ENCODE measurements at regions not wholly inside any gene's neighbourhood (a gene's known extent, or its start where the extent isn't known, plus 50 kb on each side); places are given as distances from the start of the nearest gene placed in this dataset.
"Not testable (repeated sequence)": the region's sequence is repeated elsewhere in the genome, so short reads cannot be mapped to it uniquely, and the experiment has no call there.

DNA sequence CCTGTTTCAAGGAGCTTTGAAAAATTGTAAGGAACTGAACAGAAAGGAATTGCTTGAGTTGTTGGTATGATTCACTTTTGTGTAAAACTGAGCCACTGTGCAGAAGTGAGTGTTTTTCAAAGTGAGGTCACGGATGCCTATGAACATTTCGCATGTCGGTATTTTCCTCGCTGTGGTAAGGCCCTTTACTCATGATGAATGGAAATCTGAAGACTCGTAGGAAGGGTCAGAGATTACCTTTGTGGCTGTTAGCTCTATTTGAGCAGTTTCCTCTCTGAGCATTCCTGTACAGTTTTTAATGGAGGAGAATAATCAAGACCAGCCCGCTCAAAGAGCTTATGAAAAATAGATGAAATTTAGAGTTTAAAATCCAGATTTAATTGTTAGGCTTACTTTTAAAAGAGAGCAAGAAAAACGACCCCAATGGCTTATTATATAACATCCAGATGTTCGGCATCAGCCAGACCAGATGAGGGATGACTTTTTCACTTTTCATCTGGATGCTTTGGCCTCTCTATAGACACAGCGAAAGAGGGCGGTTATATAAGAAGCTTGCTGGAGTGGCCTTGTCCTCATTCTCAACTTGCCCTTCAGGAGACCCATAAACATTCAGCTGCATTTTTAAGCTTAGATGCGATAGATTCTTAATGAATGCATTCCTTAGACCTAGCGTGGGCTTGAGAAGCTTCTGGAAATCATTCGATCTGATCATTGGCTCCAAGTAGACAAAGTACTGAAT is 99.5 kb downstream of the CD83 start:
- FAIRE-seq, result no peak
- no peak for DNase-seq (ENCODE audit: extremely low spot score, insufficient read length, low read depth)

DNA sequence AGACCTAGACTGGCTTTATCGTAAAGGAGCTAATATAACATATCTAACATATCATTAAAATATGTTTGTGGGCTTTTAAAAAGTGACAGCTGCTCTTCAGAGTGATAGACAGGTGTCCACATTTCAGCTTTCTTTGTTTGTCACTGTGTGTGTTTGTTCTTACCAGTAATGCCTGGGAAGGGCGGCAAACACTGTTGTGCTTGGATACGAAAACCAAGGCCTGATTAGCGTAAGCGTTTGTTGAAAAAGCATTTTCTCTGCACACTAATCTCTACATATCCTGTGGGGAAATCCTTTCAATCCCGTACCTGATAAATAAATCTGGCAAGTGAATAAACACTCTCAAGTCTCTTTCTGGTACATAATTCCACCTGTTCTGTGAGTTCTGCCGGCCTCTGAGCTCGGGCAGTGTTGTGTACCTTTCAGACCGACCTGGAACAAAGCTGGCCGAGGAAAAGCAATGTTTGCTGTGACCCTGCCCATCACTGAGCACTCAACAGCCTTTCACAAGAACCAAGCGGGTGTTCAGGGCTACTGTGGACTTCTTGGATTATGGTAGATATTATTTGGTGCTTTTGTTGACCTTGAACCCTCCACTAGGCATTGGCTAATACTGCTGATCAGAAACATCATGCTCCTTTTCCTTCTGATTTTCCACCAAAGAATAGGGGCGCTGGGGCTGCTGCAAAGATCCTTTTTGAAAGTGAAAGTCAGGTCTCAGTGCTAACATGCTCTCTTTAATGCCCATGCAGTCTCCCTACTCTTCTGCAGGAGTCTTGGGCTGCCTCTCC is 100.4 kb downstream of the CD83 start:
- FAIRE-seq (no peak), DNase-seq (ENCODE audit: extremely low spot score, insufficient read length, low read depth) (no peak)

DNA sequence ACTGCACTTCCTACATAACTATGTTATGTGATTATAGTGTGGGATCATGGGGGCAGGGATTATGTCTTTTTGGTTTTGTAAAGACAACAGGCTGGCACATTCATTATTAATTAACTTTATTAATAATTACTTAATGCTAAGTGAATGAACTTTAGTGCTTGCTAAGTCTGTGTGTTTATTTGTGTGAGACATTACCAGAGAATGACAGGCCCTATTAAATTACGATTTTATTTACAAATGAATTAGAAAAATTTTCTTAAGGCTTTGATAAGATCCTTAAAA is 100.9 kb downstream of the CD83 start:
- DNase-seq (ENCODE audit: extremely low spot score, insufficient read length, low read depth), result no peak
- no peak for FAIRE-seq

DNA sequence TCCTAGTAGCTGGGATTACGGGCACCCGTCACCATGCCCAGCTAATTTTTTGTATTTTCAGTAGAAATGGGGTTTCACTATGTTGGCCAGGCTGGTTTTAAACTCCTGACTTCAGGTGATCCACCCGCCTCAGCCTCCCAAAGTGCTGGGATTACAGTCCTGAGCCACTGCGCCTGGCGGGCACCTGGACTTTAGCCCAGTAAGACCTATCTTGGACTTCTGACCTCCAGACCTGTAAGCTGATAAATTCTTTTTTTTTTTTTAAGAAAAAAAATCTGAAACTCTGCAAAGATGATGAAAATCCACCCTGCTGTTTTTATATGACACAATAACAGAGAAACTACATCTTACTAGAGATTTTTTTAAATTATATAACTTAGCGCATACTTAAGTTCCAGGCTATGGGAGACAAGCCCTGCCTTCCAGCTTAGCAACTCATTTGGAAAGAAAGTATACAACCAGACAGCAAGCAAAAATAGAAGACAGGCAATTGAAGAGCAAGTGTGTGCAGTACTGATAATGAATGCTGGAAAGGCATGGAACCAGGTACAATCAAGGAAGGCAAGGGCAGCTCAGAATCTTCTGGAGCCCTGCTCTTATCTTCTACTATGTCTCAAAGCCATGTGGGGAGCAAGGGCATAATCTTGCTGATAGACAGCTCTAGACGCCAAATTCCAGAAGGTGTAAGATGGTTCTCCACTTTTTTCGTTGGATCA is 104.2 kb downstream of the CD83 start:
- FAIRE-seq (no peak), DNase-seq (ENCODE audit: extremely low spot score, insufficient read length, low read depth) (no peak)

DNA sequence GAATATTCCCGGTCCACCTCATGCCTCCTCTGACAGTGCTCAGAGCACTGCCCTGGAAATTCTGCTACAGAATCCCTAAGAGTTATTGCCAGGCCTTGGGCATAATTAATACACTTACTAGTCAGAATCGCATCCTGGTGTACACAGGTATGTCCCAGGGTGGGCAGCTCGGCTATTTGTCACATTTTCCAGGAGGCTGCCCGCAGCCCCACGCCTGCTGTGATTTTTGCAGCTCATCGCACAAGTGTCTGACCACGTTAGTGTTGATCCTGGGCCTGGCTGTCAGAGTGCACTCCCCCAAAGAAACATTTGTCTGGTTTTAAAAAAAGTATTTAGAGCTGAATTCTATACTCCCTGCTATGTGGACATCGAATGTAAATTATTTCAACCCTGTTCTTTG is 105.4 kb downstream of the CD83 start:
- FAIRE-seq, result no peak

DNA sequence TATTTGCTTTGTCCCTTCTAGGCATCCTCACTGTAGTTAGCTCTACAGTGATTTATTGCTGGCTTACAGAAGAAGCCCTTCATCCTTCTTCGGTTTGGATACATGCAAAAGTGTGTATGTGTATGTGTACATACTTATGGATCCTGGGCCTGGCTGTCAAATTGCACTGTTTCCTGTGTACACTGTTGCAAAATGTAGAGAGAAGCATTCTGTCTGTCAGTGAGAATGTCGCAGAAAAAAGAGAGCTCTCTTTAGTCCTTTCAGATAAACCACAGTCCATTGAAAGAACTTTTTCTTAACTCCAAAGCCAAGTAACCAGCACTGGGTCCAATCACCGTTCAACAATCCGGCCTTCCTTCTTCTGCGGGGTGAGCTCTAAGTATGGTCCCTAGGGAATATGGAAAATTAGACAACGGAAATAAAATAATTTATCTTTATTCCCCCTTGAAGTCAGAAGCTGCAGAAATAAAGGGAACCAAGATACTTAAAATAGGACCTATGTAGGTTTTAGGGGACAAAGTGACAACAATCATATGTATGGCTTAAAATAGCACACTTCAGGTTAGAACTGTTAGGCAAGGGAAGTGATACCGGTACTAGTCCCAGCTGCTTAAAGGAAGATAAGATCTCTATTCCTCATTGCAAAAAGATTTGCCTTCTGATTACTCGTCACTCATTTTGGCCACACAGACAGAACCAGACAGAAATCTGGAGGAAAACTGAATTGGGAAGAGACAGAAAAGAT is 107.0 kb downstream of the CD83 start:
- FAIRE-seq (no peak), DNase-seq (ENCODE audit: extremely low spot score, insufficient read length, low read depth) (no peak)

More for the DNA sequence above, 105.4 kb downstream of the CD83 start:
- DNase-seq (ENCODE audit: extremely low spot score, insufficient read length, low read depth), result no peak

DNA sequence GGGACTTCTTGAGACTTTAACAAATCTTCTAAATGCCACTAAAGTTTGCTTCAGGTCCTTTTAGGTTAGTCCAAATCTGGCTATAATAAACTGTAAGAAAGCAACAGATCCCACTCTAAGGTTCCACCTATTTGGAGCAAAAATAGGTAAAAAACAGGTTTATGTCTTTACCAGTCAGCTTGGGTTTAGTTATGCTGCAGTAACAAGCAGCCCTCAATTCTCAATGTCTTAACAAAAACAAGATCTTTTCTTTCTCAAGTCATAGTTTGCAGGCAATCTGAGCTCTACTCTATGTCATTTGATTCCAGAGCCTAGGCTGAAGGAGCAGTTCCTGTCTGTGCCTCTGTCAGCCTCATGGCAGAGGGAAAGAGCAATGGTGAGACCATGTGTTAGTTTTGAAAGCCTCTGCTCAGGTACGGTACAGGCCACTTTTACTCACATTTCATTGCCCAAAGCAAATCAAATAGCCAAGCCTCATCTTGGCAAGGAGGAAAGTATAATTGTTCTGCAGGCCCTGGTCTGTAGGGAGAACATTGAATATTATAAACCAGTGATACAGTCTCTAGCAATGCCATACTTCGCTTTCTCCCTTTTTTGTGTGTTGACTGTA is 108.6 kb downstream of the CD83 start:
- no peak for FAIRE-seq
- no peak for DNase-seq (ENCODE audit: extremely low spot score, insufficient read length, low read depth)

DNA sequence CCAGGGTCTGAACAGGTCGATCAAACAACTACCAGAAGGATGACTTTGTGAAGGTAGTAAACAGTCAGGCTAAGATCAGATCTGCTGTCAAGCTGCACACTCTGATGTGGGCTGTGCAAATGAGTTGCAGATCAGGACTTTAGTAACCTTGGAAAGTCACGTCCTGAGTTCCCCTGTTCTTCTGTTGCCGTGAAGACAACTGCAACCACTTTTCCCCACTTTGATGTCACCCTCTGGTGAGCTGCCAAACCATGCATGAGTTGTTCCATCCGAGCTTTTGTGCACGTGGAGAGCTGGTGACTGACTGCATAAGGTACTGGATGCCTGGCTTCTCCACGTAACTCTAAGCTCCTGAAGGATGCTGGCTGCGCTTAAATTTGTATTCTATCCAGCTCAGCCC is 111.0 kb downstream of the CD83 start:
- FAIRE-seq (no peak), DNase-seq (ENCODE audit: extremely low spot score, insufficient read length, low read depth) (no peak)

DNA sequence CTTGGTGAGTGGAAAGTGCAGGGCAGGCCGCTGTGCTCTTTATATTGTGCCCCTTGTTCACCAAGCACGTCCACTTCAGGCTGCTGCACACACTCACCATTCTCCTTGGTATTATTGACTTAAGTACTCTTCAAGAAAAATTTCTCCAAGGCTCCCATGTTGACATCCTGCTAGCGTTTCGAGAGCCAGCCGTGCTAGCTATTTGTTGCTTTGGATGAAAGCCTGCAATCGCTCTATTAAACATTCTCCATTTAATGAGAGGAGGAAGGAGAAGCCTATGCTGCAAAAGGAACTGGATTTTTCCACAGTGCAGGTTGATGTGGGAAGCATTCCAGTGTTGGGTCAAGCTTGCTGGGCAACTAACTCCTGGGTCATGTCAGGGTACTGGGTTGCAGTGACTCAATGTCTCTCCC is 113.5 kb downstream of the CD83 start:
- FAIRE-seq (no peak), DNase-seq (ENCODE audit: extremely low spot score, insufficient read length, low read depth) (no peak)

DNA sequence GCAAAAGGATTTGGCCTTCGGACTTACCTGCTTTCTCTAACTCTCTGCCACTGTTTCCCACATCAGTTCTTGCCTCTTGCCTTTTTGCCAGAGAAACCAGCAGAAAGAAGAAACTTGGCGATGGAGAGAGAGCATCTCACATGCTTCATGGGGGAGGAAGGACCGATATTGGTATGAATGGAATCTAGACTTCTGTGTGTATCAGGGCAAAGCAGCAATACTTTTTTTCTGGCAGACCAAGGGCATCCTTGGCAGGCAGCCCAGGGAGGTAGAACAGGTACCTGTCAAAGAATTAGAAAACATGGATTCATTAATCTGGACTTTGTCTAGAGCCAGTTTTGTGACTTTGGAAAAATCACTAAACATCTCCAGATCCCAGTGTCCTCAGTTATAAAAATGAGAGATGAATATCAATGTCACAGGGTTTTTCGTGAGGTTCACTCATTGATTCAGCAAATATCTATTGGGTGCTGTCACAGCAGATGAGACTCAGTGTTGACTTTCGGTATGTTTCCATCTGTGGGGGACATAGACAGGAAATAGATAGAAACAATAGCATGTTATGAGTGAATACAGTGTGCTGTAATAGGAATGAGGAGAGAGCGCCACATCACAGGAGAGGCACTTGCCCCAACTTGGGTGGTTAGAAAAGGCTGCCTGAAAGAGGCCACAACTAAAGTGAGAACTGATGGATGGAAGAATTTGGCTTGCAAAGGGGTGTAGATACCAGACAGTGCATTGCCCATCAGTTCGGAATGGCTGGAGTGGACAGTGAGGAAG is 114.1 kb downstream of the CD83 start:
- FAIRE-seq, result no peak
- DNase-seq (ENCODE audit: extremely low spot score, insufficient read length, low read depth), result no peak

DNA sequence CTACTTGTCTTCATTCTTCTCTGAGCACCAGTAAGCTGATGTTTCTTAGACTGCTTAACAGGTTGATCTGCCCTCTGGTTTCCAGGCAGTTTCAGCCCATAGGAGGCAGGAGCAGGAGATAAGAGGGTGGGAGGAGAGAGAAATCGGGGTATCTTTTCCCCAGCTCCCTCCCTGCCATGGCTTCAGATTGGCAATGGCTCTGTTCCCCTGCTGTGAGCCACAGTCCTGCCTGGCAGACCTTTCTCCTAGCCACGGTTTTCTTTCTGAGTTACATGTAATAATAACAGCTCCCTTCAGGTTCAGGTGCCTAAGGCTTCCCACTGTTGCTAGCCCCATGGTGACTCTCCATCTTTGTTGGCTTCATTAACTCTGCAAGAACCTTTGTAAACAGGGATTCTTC is 115.3 kb downstream of the CD83 start:
- FAIRE-seq (no peak), DNase-seq (ENCODE audit: extremely low spot score, insufficient read length, low read depth) (no peak)

DNA sequence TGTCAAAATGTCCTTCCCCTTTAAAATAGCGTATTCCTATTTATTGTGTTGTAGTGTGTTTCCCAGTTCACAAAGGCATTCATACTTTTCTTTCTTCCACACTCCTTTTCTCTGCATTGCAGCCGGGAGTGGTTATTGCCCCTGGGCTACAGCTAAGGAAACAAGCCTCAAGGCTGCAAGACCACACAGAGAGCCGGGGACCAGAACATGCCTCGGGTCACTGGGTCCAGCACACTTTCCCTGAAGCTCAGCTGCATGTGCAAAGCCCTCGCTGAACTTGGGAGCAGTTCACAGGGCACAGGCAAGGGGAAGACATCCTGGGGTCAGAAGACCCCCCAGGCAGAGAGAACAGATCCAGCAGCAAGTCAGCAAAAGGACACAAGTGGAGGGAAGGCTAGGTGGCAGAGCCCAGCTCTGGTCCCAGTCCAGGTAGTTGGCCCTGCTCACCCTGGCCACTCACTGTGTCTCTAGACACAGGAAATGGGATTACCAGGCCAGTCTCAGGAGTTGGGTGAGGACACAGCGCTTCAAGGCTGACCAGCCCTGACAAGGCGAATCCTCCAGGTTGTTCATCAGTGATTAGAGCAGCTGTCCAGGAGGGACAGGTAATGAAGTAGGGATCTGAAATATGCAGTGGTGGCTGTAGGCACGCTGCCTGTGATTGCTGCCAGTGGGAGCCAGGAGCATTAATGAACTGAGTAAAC is 118.2 kb downstream of the CD83 start:
- FAIRE-seq (no peak), DNase-seq (ENCODE audit: extremely low spot score, insufficient read length, low read depth) (no peak)

DNA sequence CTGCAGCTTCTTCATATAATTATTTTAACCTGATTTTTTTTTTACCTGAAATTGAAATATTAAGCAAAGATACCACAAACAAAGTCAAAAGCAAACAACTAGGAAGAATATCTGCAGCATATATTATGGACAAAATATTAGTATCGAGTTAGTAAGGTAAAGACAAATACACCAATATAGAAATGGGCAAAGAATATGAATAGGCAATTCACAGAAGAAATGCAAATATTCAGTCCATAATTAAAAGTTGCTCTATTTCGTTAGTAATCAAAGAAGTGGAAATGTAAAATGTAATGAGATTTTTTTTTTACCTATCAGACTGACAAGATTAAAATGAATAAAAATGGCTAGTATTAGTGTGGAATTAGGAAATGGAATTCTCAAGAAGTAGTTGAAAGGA is 121.5 kb downstream of the CD83 start:
- DNase-seq (ENCODE audit: extremely low spot score, insufficient read length, low read depth) (no peak), FAIRE-seq (no peak)

DNA sequence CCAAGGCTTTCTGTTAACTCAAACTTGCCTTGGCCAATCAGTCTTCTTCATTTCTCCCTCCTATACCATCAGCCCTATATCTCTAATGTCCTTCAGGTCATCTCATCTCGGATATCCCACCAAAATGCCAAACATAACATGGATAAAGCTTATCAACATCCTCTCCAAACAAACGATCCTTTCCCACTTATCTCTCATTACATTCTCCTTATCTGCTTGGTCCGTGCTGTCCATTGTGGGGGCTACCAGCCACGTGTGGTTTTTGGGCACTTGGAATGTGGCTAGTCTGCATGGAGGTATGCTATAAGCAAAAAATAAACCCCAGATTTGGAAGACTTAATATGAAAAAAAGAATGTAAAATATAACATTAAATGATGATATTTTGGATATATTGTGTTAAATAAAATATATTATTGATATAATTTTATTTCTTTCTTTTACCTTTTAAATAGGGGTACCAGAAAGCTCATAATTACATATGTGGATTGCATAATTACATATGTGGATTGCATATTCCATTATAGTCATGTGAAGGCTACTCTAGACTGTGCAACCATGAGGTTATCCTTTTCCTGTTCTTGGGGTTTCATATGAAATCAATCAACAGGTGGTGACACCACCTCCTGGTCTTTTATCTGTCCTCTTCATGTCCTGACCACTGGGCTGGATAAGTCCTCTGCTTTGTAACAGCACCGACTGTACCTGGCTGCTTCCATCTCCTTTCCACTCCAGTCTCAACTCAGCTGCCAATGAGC is 123.0 kb downstream of the CD83 start:
- DNase-seq (ENCODE audit: extremely low spot score, insufficient read length, low read depth) (no peak), FAIRE-seq (peak; percentile 42)

DNA sequence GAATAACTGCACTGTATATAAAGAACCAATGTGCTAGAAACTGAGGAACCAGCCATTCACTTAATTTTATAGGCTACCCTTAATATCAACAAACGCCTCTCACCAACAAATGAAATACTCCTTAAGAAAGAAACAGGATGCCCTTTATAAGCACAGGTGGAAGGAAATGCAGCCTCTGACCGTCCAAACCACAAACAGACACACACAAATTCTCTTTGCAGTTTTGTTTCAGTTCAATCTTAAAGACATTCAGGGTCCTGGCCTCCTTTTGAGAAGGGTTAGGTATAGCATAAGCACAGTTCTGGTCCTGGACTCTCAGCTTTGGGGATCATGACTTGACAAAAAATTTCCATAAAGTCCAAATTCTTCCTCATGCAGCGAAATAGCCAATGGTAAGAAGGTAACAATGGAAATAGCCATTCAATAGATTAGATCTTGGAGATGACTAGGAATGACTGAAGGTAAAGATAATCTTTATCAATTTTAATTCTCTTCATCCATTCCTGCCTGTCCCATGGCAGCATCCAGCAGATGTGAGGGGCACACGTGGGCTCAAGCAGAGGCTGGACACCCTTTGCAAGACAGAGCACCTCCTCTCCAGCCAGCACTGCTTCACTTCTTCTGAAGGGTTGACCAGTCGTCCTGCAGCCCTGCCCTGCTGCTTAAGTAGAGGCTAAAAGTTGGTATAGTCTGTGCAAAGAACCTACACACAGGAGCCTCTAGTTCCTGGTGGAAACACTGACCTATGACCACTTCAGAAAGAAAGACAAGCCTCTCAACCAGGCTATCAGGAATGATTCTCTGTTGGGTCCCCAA is 123.9 kb downstream of the CD83 start:
- peak; percentile 81 for FAIRE-seq
- DNase-seq (ENCODE audit: extremely low spot score, insufficient read length, low read depth), result no peak

DNA sequence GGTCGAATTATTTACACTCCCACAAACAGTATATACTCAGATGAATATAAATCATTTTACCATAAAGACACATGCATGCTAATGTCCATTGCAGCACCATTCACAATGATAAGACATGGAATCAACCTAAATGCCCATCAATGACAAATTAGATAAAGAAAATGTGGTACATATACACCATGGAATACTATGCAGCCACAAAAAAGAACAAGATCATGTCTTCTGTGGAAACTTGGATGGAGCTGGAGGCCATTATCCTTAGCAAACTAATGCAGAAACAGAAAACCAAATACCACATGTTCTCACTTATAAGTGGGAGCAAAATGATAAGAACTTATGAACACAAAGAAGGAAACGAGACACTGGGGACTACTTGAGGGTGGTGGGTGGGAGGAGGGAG is 125.3 kb downstream of the CD83 start:
- DNase-seq (ENCODE audit: extremely low spot score, insufficient read length, low read depth); FAIRE-seq: not testable (repeated sequence)

DNA sequence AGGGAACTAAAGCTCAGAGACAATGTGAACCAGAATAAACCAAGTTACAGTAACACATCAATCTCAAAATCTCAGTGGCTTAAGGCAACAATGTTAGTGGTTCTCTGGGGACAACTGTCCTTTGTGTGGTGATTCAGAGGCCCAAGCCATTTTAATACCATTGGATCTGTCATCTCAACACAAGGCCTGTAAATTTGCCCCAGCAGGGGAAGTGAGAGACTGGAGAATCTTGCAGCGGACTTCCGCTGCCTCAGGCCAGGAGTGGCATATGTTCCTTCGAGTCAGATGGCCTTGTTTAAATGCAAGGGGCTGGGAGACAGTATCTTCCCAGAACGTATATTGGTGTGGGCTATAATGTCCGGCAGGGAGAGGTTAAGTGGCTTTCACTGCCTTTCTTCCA is 126.0 kb downstream of the CD83 start:
- no peak for DNase-seq (ENCODE audit: extremely low spot score, insufficient read length, low read depth)
- FAIRE-seq, result no peak

Data from GM18507 (cell line).